ENCODE measurements at regions not wholly inside any gene's neighbourhood (a gene's known extent, or its start where the extent isn't known, plus 50 kb on each side); places are given as distances from the start of the nearest gene placed in this dataset.

- no peak for DNase-seq (ENCODE audit: insufficient read length, low spot score, missing footprints)
- no peak for TF ChIP-seq CTCF (IDR thresholded peaks at IDR 0.05; ENCODE audit: extremely low read depth, low read depth, low read length)
- no peak overlapping the region for H3K27ac ChIP-seq (ENCODE audit: low read depth, low read length)
- H3K9me3 ChIP-seq (ENCODE audit: low read depth, low read length): no peaks in the 10 kb centered on the region
- no peak overlapping the region for H2AFZ ChIP-seq (ENCODE audit: low read length)
- H3K4me1 ChIP-seq (ENCODE audit: insufficient read depth, low read length): no peaks in the 10 kb centered on the region
- no peak overlapping the region for H3K4me3 ChIP-seq (ENCODE audit: insufficient read depth, low read length)
- H3K27me3 ChIP-seq (ENCODE audit: insufficient read depth, low read length): no peaks in the 10 kb centered on the region
- no peaks in the 10 kb centered on the region for H4K20me1 ChIP-seq (ENCODE audit: insufficient read depth, low read length)
- no peaks in the 10 kb centered on the region for H3K36me3 ChIP-seq (ENCODE audit: insufficient read depth, low read length)
- no peak overlapping the region for H3K4me2 ChIP-seq (ENCODE audit: insufficient read depth, low read length)
- H3K79me2 ChIP-seq (ENCODE audit: insufficient read depth, low read length): no peaks in the 10 kb centered on the region
These were observed 58.4 kb downstream of the KLHDC7A start for GRCh38 chr1:18539171-18539570.

DNA sequence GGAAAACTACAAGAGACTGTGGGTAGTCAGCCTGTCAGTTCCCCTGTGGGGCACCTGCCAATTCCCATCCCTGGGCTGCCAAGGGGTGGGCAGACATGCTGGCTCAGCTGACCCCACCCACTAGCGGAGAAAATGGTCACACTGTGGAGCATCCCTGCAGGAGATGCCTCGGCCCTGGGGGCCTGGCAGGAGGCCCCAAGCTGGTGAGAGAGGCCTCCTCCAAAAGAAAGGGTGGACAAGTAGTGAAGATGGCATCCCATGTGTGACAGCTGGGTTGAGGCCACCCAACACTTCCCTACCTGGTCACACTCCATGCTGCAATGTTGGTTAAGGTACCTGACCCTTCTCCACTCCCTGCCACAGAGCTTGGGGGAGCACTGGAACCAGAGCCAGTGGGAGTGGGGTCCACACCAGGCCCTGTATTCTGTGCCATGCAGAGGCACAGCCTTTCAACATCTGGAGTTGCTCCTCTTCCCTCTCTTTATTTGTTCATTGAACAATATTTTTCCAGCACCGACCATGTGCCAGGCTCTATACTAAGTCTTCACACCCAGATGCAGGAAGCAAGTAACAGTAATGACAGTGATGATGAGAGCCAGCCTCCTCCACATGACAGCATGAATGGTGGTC is 59.5 kb downstream of the KLHDC7A start:
- no peaks in the 10 kb centered on the region for H3K36me3 ChIP-seq (ENCODE audit: insufficient read depth, low read length)
- H3K27ac ChIP-seq (ENCODE audit: low read depth, low read length): no peak overlapping the region
- H3K4me3 ChIP-seq (ENCODE audit: insufficient read depth, low read length): no peak overlapping the region
- no peaks in the 10 kb centered on the region for H3K4me1 ChIP-seq (ENCODE audit: insufficient read depth, low read length)
- H2AFZ ChIP-seq (ENCODE audit: low read length): no peak overlapping the region
- TF ChIP-seq CTCF (IDR thresholded peaks at IDR 0.05; ENCODE audit: extremely low read depth, low read depth, low read length): no peak
- DNase-seq (ENCODE audit: insufficient read length, low spot score, missing footprints): no peak
- no peaks in the 10 kb centered on the region for H3K79me2 ChIP-seq (ENCODE audit: insufficient read depth, low read length)
- no peak overlapping the region for H3K4me2 ChIP-seq (ENCODE audit: insufficient read depth, low read length)
- no peaks in the 10 kb centered on the region for H3K27me3 ChIP-seq (ENCODE audit: insufficient read depth, low read length)
- H3K9me3 ChIP-seq (ENCODE audit: low read depth, low read length): no peaks in the 10 kb centered on the region
- H4K20me1 ChIP-seq (ENCODE audit: insufficient read depth, low read length): no peaks in the 10 kb centered on the region

DNA sequence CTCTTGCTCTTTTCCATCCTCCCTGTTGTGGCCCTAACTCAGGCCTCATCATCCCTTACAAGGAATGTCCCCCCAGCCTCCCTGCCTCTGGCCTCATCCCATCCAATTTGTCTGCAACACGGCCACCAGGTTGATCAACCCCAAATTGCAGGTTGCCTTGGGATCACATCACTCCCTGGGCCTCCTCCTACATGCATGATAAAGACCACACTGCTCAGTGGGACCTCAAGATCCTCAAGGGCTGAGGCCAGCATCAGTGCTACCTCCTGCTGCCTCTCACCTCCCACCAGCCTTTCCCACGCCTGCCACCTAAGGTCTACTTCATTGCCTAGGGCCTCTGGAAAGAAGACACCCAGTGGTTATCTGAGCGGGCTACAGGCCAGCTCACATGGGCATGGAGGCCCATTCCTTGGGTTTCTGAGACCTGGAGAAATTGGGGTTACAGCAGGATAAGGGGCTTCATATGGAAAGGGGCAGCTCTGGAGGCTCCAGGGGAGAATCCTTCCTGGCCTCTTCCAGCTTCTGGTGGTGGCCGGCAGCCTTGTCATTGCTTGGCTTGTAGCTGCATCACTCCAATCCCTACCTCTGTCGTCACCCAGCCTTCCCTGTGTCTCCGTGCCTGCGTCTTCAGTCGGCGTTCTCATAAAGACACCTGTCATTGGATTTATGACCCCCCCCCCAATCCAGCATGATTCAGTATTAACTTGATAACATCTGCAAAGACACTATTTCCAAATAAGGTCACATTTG is 60.5 kb downstream of the KLHDC7A start:
- no peak overlapping the region for H3K4me2 ChIP-seq (ENCODE audit: insufficient read depth, low read length)
- no peaks in the 10 kb centered on the region for H3K9me3 ChIP-seq (ENCODE audit: low read depth, low read length)
- H4K20me1 ChIP-seq (ENCODE audit: insufficient read depth, low read length): no peaks in the 10 kb centered on the region
- no peaks in the 10 kb centered on the region for H3K36me3 ChIP-seq (ENCODE audit: insufficient read depth, low read length)
- no peaks in the 10 kb centered on the region for H3K79me2 ChIP-seq (ENCODE audit: insufficient read depth, low read length)
- no peak for TF ChIP-seq CTCF (IDR thresholded peaks at IDR 0.05; ENCODE audit: extremely low read depth, low read depth, low read length)
- no peak overlapping the region for H3K27ac ChIP-seq (ENCODE audit: low read depth, low read length)
- no peak overlapping the region for H2AFZ ChIP-seq (ENCODE audit: low read length)
- DNase-seq (ENCODE audit: insufficient read length, low spot score, missing footprints): no peak
- no peaks in the 10 kb centered on the region for H3K4me1 ChIP-seq (ENCODE audit: insufficient read depth, low read length)
- no peak overlapping the region for H3K4me3 ChIP-seq (ENCODE audit: insufficient read depth, low read length)
- H3K27me3 ChIP-seq (ENCODE audit: insufficient read depth, low read length): no peaks in the 10 kb centered on the region

DNA sequence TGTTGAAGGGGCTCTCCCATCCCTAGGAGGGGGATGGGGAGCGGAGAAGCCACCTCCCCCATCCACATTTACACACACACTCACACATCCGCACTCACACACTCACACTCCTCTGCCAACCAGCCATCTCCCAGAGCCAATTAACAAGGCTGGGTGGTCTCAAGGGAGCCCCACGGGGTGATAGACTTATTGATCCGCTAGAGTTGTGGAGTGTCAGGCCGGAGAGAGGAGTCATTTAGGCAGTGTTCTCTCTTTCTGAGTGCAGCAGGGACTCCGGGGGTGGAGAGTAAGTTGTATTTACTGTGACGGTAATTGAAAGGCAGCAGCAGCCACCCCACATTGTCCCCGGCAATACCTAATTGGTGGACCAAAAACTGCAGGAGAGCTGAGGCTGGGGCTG is 61.6 kb downstream of the KLHDC7A start:
- no peak for TF ChIP-seq CTCF (IDR thresholded peaks at IDR 0.05; ENCODE audit: extremely low read depth, low read depth, low read length)
- Histone ChIP-seq H3K79me2 (ENCODE audit: insufficient read depth, low read length) (no peaks in the 10 kb centered on the region), H3K27me3 (ENCODE audit: insufficient read depth, low read length) (no peaks in the 10 kb centered on the region), H3K4me3 (ENCODE audit: insufficient read depth, low read length) (no peak overlapping the region), H4K20me1 (ENCODE audit: insufficient read depth, low read length) (no peaks in the 10 kb centered on the region), H2AFZ (ENCODE audit: low read length) (no peak overlapping the region), H3K9me3 (ENCODE audit: low read depth, low read length) (no peaks in the 10 kb centered on the region), H3K4me1 (ENCODE audit: insufficient read depth, low read length) (no peaks in the 10 kb centered on the region), H3K27ac (ENCODE audit: low read depth, low read length) (no peak overlapping the region), H3K4me2 (ENCODE audit: insufficient read depth, low read length) (no peak overlapping the region), H3K36me3 (ENCODE audit: insufficient read depth, low read length) (no peaks in the 10 kb centered on the region)
- DNase-seq (ENCODE audit: insufficient read length, low spot score, missing footprints): no peak
